ENCODE measurements at regions not wholly inside any gene's neighbourhood (a gene's known extent, or its start where the extent isn't known, plus 50 kb on each side); places are given as distances from the start of the nearest gene placed in this dataset.
"Not testable (repeated sequence)": the region's sequence is repeated elsewhere in the genome, so short reads cannot be mapped to it uniquely, and the experiment has no call there.

DNA sequence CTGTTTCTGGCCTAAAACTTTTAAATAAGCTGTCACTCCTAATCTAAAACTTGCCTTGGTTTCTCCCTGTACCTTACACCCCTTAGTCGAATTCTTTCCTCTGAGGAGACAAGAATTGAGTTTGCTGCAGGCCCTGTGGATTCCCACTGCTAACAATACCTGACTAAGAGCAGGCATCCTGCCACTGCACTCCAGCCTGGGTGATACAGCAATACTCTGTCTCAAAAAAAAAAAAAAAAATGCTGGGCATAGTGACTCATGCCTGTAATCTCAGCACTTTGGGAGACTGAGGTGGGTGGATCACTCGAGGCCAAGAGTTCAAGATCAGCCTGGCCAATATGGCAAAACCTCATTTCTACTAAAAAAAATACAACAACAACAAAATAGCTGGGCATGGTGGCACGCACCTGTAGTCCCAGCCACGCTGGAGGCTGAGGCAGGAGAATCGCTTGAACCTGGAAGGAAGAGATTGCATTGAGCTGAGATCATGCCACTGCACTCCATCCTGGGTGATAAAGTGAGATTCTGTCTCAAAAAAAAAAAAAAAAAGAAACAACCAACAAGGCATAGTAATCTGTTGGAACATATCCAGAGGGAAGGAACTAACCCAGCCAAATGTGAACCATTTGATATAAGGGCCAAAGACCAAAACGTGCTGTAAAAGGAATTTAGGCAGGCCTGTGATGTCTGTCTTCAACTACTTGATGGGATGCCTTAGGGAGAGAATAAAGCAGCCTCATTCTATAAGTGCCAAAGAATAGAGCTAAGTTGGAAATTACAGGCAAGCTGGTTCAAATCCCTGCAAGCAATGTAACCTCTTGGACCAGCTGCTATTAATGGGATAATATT is 732.7 kb upstream of the AUTS2 start:
- peak; percentile 13 for DNase-seq

DNA sequence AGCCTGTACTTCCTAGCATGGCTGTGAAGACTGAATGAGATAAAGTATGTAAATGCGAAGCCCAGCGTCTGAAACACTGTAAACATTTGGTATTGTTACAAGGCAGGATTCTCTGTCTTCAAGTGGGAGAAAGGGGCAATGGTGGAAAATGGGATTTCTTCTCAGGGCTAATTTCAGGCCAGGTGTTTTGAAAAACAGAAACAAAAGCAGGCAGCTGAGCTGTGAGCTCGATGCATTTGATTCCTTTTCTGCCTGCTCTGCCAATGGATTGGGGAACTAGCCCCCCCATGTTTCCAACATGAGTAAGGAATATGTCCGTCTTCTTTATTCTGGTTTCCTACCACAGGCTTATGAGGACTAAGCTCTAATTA is 732.1 kb upstream of the AUTS2 start:
- DNase-seq = no peak

DNA sequence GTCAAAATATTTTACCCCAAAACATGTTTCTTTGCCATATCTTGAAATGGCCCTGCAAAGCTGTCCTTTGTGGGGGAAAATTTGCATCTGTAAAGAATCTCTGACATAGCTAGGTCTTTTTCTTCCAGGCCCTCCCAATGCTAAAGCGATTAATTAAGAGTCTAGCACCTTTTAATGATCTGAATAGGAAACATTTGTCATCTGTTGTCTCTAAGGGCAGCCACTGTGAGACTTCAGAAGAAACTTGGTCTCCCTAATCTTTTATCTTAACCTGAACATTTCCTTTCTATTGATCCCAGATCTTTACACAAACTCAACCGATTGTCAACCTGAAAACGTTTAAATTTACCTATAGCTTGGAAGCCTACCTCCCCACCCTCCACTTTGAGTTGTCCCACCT is 731.6 kb upstream of the AUTS2 start:
- DNase-seq = not testable (repeated sequence)

DNA sequence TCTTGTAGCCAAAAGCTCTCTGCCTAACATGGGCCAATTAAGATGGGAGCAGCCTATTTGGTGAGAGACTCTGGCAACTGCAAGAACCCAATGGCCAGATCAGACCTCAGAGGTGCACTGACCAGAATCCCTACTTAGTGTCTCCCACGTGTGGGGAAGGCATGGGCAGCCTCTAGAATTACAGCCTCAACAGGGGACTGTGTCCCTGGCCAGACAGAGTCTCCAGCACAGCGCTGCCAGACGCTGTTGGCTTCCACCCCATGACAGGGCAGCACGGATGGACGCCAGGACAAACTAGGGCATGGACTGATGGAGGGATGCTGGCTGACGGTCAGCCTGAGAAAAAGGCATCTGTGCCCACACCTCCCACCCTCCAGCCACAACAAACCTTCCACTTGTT is 729.3 kb upstream of the AUTS2 start:
- DNase-seq = no peak

DNA sequence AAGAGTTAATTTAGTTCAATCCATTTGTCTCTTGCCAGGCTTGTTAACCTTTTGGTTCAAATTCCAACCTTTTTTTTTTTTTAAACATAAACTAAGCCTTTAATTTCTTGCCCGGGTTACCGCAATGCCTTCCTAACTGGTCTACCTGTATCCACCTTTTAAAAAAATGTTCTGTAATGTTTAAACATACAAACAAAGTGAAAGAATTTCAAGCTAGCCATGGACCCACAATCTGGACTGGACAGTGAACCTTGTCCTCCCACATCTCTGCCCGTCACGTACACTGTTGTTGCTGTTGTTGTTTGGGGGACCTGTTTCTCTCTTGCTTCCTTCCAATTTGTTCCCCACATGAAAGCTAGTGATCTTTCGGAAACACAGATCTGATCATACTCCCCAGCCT is 724.7 kb upstream of the AUTS2 start:
- DNase-seq = no peak

DNA sequence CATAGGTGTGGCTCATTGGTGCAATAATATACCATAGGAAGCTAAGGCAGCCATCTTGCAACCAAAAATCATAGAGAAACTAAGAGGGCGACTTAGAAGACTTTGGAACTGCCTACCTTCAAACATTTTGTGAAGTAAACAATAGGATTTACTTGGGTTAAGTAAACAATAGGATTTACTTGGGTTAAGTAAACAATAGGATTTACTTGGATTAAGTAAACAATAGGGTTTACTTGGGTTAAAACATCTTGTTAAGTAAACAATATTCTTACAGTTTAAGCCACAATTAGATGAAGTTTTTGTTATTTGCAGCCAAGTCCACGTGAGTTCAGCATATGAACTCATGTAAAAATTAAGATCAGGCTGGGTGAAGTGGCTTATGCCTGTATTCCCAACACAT is 722.4 kb upstream of the AUTS2 start:
- no peak for DNase-seq

DNA sequence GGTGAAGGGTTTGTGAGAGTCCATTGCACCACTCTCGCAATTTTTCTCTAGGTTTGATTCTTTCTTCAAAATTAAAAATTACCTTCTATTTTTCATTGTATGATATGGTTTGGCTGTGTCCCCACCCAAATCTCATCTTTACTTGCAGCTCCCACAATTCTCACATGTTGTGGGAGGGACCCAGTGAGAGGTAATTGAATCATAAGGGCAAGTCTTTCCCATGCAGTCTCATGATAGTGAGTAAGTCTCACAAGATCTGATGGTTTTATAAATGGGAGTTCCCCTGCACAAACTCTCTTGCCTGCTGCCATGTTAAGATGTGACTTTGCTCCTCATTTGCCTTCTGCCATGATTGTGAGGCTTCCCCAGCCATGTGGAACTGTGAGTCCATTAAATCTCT is 711.2 kb upstream of the AUTS2 start:
- DNase-seq = not testable (repeated sequence)

DNA sequence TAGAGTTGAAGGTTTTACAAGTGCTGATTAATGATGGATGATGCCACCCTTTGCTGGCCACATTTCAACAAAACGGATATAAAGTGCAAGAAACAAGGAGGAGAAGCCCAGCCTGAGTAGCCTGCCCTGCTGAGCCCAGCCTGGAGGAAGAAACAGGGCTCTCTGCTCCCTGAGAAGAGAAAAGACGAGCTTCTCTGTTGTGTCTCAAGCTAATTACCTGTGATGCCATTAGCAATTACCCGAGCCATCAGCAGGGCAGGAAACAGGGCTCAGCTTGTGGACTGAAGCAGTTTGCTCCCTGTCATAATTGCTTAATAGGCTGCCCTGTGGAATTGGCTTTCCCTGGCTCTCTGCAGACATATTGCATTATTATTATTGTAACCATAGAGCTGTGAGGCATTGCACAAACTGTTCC is 709.3 kb upstream of the AUTS2 start:
- no peak for DNase-seq

DNA sequence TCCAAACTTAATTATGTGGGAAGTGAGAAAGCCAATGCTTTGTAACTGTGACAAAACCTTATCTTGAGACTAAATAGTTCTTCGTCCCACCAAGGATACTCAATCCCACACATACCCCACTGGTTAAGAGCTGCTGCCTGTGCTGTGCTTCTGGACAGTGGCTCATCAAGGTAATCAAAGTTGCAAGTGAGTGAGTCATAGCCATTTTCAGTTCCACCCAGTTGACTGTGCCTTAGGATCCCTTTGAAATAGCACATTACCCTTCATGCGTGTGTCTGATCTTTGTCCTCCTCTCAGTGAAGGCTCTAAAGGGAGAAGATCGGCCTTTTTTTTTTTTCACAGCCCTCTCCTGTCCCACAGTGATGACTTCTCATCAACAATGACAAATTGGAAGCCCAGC is 706.0 kb upstream of the AUTS2 start:
- peak; percentile 43 for DNase-seq

DNA sequence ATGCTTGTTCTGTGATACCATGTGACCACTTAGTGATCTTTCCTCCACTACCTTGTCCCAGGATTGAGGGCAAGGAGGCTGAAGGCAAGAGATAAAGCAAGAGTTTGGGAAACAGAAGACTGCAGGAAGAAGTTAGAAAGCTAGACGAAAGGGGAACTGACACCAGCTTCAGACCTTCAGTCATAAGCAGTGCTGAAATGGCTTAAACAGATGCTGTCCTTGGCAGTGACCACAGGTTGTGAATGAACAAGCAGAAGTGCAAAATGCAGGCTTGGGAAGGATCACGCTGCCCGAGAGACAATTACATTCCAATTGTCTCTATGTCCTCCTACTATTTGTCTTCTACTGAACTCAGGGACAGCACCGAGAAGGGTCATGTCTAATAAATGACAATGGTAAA is 704.9 kb upstream of the AUTS2 start:
- no peak for DNase-seq

DNA sequence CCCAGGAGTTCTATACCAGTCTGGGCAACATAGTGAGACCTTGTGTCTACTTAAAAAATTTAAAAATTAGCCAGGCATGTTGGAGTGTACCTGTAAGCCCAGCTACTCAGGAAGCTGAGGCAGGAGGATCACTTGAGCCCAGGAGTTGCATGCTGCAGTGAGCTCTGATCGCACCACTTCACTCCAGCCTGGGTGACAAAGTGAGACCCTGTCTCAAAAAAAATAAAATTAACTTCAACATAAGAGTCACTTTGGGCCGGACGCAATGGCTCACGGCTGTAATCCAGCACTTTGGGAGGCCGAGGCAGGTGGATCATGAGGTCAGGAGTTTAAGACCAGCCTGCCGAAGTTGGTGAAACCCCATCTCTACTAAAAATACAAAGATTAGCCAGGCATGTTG is 699.1 kb upstream of the AUTS2 start:
- not testable (repeated sequence) for DNase-seq

DNA sequence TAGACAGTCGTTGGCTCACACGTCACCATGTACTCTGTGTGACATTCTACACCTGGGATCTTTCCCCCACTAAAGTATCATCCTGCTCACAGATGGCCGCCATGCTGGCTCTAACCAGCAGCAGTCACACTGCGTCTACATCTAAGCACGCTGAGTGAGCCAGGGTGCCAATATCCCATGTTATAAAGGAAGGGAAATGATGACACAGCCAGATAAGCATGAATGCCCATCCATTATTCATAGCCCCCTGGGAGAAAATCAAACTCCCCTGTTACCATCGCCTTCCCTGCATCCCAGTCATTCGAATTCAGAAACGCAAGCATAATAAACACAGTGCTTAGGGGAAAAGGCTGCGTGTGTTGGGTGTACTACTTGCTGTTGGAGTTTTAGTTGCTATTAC is 698.2 kb upstream of the AUTS2 start:
- peak; percentile 32 for DNase-seq

DNA sequence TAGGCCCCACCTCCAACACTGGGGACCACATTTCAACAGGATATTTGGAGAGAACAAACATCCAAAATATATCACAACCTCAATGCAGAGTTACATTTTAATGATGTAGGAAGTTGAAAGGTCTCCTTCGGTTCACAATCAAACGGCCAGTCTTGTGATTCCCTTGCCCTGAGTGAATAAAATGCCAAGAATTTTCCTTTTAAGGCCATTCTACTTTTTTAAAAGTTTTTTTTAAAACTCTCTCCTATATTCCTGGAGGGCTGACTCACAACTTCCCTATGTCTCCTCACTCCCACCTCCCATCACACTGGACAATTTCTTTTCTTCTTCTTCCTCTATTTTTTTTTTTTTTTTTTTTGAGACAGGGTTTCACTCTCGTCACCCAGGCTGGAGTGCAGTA is 693.6 kb upstream of the AUTS2 start:
- peak; percentile 80 for DNase-seq

DNA sequence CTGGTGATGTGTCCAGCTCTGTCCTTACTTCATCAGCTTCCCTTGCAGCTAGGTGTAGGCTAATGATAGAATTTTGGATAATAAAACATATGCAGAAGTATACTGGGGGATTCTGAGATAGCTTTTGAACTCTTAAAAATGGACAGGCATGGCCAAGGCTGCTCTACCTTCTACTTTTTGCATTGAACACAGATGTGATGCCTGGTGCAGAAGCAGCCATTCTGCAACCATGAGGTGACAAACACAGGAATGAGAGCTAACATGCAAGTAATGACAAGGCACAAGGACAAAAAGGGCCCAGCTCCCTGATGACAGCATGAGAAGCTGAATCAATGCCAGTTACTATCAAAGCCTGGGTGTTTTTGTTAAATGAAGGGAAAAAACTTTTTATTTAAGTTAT is 686.5 kb upstream of the AUTS2 start:
- no peak for DNase-seq

DNA sequence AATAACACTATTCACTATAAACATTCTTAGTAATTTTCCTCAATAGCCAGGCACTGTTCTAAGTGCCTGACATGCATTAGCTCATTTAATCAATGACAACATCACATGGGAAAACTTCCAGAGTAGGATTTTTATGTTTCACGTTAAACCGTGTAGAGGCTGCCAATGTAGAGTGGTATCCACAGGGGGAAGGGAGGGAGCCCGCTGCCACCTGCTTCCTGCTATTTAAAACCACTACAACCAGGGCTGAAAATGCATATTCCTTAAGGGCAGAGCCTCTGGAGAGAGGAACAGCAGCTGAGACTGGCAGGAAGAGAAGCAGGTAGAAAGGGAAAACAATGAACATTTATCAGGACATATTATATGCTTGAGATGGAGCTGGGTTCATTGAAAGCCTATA is 684.3 kb upstream of the AUTS2 start:
- DNase-seq = no peak

DNA sequence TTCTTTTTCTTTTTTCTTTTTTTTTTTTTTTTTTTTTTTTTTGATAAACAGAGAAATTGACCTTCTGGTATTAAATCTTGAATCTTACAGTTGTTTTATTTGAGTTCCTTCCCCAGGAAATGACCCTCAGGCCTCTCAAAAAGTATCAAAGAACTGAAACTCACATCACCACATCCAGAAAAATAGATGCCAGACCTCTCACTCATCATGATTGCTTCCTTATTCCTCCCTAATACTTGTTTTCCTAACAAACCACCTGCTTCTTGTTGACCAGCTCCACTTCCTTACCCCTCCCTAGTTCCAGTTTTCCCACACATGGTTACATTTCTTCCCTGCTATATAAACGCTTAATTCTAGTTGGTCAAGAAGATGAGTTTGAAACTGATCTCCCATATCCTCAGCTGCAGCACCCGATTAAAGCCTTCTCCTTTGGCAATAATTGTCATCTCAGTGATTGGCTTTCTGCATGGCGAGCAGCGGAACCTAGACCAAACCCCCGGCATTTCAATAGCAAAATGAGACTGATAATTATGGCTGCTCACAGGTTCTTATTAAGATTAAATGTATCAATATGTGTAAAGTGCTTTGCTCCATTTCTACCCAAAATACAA is 681.1 kb upstream of the AUTS2 start:
- DNase-seq = no peak

DNA sequence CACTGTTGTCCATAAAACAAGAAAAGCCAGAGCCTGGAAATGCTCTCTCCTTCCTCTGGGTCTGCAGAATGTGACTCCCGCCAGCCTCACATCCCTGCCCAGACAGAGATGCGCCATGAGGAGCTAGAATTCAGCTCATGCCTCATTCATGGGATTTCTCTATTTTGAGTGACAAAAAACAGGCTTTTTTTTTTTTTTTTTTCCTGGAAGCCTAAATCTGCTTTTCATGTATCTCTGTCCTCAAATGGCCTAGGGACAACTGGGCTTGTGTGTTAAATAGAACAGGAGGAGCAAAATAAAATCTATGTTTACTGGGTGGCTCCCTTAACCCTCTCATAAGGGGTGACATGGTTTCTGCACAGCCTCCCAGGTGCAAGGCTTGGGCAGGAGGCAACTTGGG is 679.7 kb upstream of the AUTS2 start:
- no peak for DNase-seq

DNA sequence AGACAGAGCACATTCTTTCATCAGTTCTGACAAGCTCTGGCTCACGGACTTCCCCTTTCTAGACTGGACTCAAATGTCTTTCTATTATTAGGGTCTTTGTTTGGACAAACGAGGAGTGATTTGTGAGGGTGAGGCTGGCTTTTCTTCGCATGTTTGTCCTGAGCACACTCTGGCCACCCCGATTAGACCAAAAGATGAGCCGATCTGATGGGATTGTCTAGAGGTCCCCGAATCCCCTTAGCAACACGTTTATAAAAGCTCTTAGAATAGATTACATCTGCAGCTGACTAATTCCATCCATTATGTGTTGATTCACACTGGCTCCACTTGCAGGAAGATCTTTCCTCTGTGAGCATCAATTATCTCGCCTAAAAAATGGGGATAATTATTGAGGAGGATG is 675.4 kb upstream of the AUTS2 start:
- DNase-seq = no peak

DNA sequence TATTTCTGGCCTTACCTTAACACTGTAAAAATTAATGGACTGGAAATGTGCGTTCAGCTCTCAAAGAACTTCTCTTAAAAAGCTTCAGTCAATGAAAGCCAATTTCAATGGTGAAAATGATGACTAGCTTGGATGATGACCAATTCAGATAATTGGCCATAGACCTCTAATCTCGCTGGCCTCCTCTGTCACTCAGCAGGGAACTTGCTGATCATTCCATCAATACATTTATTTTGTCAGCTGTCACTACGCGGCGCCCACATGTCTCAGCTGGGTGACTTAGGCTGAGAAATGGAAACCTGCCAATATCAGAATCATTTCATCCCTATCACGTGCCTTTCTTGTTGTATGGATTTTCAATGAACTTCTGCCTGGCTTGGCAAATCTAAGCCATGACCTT is 673.0 kb upstream of the AUTS2 start:
- DNase-seq = no peak

DNA sequence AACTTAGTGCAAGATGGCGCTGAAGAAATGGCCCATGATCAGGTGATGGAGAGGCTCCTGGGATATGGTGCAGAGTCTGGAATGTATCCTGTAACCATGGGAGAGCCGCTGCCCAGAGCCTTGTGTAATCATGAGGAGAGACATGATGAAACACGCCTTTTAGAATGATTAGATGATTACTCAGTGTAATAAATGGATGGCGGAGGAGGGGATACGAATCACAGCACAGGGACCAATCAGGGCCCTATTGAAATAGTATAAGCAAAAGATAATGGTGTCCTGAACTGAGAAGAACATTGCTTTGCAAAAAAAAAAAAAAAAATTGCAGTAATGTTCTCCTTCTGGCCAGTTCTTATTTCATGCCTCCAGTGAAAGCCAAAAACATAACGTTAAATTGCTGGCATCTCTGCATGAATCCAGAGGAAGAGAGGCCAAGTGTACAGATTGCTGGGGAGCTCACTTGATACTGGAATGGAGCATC is 668.5 kb upstream of the AUTS2 start:
- DNase-seq = peak; percentile 59

DNA sequence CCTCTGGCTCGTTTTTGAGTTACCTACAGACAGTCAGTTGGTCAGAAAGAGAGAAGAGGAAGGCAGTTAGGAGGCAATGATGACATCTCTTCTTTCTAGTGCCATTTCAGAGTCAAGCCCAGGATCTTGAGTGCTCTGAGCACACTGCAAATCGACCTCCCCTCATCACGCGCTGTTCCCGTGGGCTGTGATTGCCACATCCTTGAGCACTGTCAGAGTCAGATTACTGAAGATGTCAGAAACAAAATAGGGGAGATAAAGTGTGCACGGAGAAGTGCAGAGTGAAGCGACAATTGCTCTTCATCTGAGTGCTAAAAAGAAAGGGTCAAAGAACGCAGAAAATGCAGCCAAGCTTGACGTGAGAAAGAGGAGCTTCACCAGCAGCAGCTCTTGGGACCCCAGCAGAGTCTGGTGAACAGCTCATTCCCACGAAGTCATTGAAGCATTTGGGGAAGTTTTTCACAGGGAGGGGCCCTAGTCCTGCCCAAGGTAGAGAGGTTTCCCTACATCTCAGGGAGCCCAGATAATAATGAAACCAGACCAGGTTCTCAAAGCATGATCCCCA is 661.7 kb upstream of the AUTS2 start:
- no peak for DNase-seq

DNA sequence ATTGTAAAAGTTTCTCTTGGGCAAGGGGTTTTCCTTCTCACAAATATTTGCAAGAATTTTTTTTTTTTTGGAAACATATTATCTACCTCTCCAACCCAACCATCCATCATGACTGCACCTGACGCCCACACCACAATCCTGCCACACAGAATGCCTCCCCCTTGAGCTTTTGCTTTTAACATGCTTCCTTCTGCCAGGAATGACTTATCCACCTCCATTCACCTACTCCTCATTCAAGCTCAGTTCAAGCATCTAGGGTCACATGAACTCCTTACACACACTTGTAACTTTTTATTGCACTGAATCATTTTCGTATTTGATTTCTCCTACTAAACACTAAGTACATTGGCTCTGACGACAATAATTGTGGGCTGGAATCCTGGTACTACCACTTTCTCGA is 660.1 kb upstream of the AUTS2 start:
- DNase-seq = no peak

DNA sequence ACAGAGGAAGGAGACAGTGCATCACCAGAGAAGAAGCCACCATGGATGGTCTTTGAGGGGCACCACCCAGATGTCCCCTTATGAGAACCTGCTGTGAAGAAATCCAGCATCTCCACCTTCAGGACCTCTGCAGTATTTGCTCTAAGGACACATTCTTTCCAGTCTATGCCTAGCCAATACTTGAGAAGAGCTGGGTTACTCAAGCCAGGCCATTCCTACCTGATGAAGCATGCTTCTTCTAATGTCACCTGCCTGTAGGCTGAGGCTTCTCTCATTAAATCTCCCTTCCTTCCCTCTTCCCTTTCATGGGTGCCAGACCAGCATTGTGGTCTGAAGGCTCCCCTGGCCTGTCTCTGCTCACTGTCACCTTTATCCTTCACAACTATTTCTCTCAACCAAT is 654.5 kb upstream of the AUTS2 start:
- DNase-seq = no peak

DNA sequence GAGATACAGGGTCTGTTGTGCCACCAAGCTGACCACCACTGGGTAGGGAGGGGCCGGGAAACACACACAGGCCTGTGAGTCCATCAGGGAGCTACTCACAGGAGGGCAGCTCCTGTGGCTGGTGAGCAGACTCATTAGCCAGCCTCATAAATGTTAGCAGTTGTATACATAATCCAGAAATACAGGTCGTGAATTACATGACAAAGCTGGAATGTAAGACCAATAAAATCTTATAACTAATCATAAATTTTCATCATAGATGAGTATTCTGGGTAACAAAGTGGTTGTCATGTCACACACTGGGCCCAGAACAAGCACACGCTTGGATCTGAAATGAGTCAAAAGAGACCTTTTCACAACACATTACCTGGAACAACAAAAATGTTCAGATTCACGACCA is 642.6 kb upstream of the AUTS2 start:
- no peak for DNase-seq
